Calu3 (cell line): ENCODE measurements at regions not wholly inside any gene's neighbourhood (a gene's known extent, or its start where the extent isn't known, plus 50 kb on each side); places are given as distances from the start of the nearest gene placed in this dataset.

Experiments
- BruUV-seq: library from RNA; stranded (reverse); fragments of 400-500 nt; replicated peaks from 2 replicates; lab custom pipeline; 2021; lab: Mats Ljungman, UMichigan
- CTCF ChIA-PET: fragments of 300-600 bp; sonication (Branson Sonifier 250); formaldehyde crosslinking; loops from one replicate; lab custom pipeline; 2022; ENCODE audit warnings: antibody characterized with exemption; lab: Charles Lee
- DNase-seq: peaks from one replicate; pipeline ENCODE4 v3.0.0; 2022
- H3K27ac Mint-ChIP-seq: one replicate; pipeline ENCODE4 v1.8.0; 2022; ENCODE audit warnings: mixed read lengths; ENCODE audit not compliant: unreplicated experiment
- H3K27me3 Mint-ChIP-seq: one replicate; pipeline ENCODE4 v1.8.0; 2022; ENCODE audit warnings: mixed read lengths; ENCODE audit not compliant: unreplicated experiment
- H3K36me3 Mint-ChIP-seq: one replicate; pipeline ENCODE4 v1.8.0; 2022; ENCODE audit warnings: mild to moderate bottlenecking, moderate library complexity, mixed read lengths; ENCODE audit not compliant: insufficient read depth, unreplicated experiment
- H3K4me1 Mint-ChIP-seq: one replicate; pipeline ENCODE4 v1.8.0; 2022; ENCODE audit warnings: mild to moderate bottlenecking, low read depth, mixed read lengths; ENCODE audit not compliant: unreplicated experiment
- H3K4me3 Mint-ChIP-seq: one replicate; pipeline ENCODE4 v1.8.0; 2022; ENCODE audit warnings: mild to moderate bottlenecking, low read depth, moderate library complexity, mixed read lengths; ENCODE audit not compliant: unreplicated experiment
- H3K9me3 Mint-ChIP-seq: one replicate; pipeline ENCODE4 v1.8.0; 2022; ENCODE audit warnings: low read depth, mixed read lengths; ENCODE audit not compliant: unreplicated experiment
- CTCF ChIP-seq: fragments of 200-600 bp; IDR thresholded peaks from one replicate; pipeline ENCODE4 v1.8.0; 2022; ENCODE audit warnings: antibody characterized with exemption; ENCODE audit not compliant: unreplicated experiment
- intact Hi-C: fragments of 100-400 bp; cut with micrococcal nuclease; formaldehyde crosslinking; loops from one replicate; pipeline ENCODE4 v1.10.0; 2022; ENCODE audit not compliant: unreplicated experiment

- Mint-ChIP-seq H3K9me3 (no peaks in the 10 kb centered on the region), H3K4me3 (no peak overlapping the region), H3K27me3 (peaks cover 3% of the 10 kb centered on the region), H3K4me1 (no peaks in the 10 kb centered on the region), H3K36me3 (no peaks in the 10 kb centered on the region), H3K27ac (no peak overlapping the region)
- no peak for DNase-seq
- CTCF ChIA-PET: no interaction called here
- no TSS peak for BruUV-seq
- TF ChIP-seq CTCF: no peak
- intact Hi-C loops: no loop called here
Measured at GRCh38 chr2:120986898-120987650, 251.4 kb downstream of the GLI2 start.

GRCh38 chr2:120988051-120988699 is 252.5 kb downstream of the GLI2 start:
- no peaks in the 10 kb centered on the region for H3K36me3 Mint-ChIP-seq
- no TSS peak for BruUV-seq

GRCh38 chr2:120988700-120989511 is 253.2 kb downstream of the GLI2 start:
- H3K4me3 Mint-ChIP-seq: no peak overlapping the region
- no peaks in the 10 kb centered on the region for H3K4me1 Mint-ChIP-seq
- no peak for DNase-seq
- no peaks in the 10 kb centered on the region for H3K36me3 Mint-ChIP-seq
- BruUV-seq: no TSS peak
- CTCF ChIA-PET: no interaction called here
- H3K9me3 Mint-ChIP-seq: no peaks in the 10 kb centered on the region
- intact Hi-C loops: no loop called here
- no peak overlapping the region for H3K27ac Mint-ChIP-seq
- no peak for TF ChIP-seq CTCF
- H3K27me3 Mint-ChIP-seq: no peaks in the 10 kb centered on the region

More at GRCh38 chr2:120988051-120988699, 252.5 kb downstream of the GLI2 start:
- intact Hi-C loops: no loop called here
- Mint-ChIP-seq H3K27me3 (no peaks in the 10 kb centered on the region), H3K27ac (no peak overlapping the region), H3K4me1 (no peaks in the 10 kb centered on the region), H3K4me3 (no peak overlapping the region), H3K9me3 (no peaks in the 10 kb centered on the region)
- TF ChIP-seq CTCF: no peak
- CTCF ChIA-PET: no interaction called here
- no peak for DNase-seq

DNA sequence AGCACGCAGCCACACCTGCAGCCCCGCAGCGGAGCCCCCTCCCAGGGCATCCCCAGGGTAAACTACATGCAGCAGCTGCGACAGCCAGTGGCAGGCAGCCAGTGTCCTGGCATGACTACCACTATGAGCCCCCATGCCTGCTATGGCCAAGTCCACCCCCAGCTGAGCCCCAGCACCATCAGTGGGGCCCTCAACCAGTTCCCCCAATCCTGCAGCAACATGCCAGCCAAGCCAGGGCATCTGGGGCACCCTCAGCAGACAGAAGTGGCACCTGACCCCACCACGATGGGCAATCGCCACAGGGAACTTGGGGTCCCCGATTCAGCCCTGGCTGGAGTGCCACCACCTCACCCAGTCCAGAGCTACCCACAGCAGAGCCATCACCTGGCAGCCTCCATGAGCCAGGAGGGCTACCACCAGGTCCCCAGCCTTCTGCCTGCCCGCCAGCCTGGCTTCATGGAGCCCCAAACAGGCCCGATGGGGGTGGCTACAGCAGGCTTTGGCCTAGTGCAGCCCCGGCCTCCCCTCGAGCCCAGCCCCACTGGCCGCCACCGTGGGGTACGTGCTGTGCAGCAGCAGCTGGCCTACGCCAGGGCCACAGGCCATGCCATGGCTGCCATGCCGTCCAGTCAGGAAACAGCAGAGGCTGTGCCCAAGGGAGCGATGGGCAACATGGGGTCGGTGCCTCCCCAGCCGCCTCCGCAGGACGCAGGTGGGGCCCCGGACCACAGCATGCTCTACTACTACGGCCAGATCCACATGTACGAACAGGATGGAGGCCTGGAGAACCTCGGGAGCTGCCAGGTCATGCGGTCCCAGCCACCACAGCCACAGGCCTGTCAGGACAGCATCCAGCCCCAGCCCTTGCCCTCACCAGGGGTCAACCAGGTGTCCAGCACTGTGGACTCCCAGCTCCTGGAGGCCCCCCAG is 254.1 kb downstream of the GLI2 start:
- intact Hi-C loops: no loop called here
- DNase-seq: no peak
- no peak for TF ChIP-seq CTCF
- no peaks in the 10 kb centered on the region for H3K4me1 Mint-ChIP-seq
- no peak overlapping the region for H3K27ac Mint-ChIP-seq
- no peak overlapping the region for H3K4me3 Mint-ChIP-seq
- H3K9me3 Mint-ChIP-seq: no peaks in the 10 kb centered on the region
- H3K36me3 Mint-ChIP-seq: no peaks in the 10 kb centered on the region
- CTCF ChIA-PET: interaction anchor here (0.5 kb wide), 1 partner anchor 16 kb away, joined by 3 read pairs; no protein-coding TSS in a partner anchor
- BruUV-seq: no TSS peak
- H3K27me3 Mint-ChIP-seq: no peaks in the 10 kb centered on the region
